GM12864 (cell line): ENCODE measurements at regions not wholly inside any gene's neighbourhood (a gene's known extent, or its start where the extent isn't known, plus 50 kb on each side); places are given as distances from the start of the nearest gene placed in this dataset.
A peak's percentile ranks its signal among the peaks of the same experiment; 100 is the strongest.
"Not testable (repeated sequence)": the region's sequence is repeated elsewhere in the genome, so short reads cannot be mapped to it uniquely, and the experiment has no call there.

Source experiments
- DNase-seq: peaks from one replicate; pipeline ENCODE4 v3.0.0-alpha.2; 2011; ENCODE audit warnings: low read depth
- H3K4me3 ChIP-seq: 2 replicates; pipeline ENCODE4 v1.5.1; 2011; ENCODE audit warnings: mild to moderate bottlenecking, low read depth, low read length, control low read depth
- TF ChIP-seq, protein P1 (sequence below): IDR thresholded peaks from 2 replicates; pipeline ENCODE4 v1.5.1; 2011; ENCODE audit warnings: low read depth, mild to moderate bottlenecking, moderate library complexity, low read length, control low read depth, inconsistent platforms; ENCODE audit errors: missing control alignments

DNA sequence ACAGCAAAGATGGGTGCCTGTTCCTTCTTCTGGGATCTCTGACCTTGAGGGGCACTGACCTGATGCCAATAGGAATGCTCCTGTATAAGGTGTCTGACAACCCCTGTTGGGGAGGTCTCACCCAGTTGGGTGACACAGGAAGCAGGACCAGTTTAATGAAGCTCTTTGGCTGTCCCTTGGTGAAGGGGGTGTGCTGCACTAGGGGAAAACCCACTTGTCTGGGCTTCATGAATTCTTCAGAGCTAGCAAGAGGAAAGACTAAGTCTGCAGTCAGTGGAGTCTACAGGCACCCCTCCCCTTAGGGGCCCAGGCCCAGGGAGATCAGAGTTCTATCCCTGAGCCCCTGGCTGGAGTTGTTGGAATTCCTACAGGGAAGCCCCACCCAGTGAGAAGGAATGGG is 550.8 kb upstream of the CHAC2 start:
- H3K4me3 ChIP-seq, result no peak overlapping the region
- no peak for DNase-seq
- TF ChIP-seq, protein P1, sequence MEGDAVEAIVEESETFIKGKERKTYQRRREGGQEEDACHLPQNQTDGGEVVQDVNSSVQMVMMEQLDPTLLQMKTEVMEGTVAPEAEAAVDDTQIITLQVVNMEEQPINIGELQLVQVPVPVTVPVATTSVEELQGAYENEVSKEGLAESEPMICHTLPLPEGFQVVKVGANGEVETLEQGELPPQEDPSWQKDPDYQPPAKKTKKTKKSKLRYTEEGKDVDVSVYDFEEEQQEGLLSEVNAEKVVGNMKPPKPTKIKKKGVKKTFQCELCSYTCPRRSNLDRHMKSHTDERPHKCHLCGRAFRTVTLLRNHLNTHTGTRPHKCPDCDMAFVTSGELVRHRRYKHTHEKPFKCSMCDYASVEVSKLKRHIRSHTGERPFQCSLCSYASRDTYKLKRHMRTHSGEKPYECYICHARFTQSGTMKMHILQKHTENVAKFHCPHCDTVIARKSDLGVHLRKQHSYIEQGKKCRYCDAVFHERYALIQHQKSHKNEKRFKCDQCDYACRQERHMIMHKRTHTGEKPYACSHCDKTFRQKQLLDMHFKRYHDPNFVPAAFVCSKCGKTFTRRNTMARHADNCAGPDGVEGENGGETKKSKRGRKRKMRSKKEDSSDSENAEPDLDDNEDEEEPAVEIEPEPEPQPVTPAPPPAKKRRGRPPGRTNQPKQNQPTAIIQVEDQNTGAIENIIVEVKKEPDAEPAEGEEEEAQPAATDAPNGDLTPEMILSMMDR, result no peak

DNA sequence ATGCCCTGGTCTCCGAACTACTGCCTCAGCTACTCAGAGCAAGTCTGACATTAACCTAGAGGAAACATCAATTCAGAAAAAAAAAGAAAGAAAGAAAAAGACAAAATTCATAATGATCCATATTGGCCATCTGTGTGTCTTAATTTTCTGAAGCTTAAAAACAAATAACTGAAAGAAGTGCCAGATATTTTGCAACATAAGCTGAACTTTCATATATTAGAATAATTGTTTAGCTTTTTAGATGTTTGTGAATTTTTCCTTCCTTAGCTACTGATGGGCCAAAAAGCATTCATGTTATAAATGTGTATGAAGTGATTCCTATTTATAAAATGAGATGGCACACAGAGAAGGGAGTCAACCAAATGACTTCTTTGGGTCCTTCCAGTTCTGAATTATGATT is 555.0 kb upstream of the CHAC2 start:
- TF ChIP-seq, protein P1, result no peak
- DNase-seq, result no peak
- no peak overlapping the region for H3K4me3 ChIP-seq

DNA sequence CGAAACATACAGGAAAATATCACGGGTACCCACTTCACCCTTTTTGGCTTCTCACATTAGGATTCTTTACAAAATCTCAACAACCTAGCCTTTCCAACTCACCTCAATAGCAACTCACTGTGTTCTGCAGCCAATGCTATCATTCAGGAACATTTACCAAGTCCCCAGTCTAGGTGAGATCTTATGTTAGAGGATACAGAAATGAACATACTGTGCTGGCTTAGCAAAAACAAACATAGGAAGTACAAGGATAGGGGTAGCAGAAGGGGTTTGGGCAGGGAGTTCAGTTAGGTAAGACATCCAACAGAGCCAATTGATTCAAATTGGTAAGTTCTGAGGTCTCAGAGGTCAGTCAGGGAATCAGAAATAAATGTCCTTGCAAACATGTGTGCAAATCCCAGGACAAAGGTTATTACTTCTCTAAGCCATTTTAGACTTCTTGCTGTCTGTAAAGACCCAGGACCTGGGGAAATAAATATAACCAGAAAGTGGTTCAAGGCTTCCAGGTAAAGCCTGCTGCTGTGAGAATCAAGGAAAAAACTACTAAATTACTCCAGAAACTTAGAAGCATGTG is 556.3 kb upstream of the CHAC2 start:
- no peak overlapping the region for H3K4me3 ChIP-seq
- no peak for DNase-seq
- TF ChIP-seq, protein P1, result no peak

DNA sequence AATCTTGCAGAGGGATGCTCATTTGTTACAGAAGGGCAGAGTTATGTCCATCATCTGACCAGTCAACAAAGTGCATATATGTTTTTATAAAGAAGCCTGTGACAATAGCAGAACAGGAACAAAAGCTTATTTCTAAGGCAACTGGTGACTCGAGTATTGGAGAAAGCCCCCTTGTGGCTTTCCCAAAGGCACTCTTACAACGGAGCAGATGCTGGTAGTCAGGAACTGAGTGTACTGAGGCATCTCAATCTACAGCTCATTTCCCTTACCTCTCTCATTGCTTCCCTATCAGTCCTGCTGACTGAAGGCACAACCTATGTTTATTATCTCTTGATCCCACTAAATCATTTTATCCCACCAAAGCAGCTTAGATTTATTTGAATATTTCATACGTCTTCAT is 557.1 kb upstream of the CHAC2 start:
- no peak for DNase-seq
- TF ChIP-seq, protein P1, result peak; percentile 4
- H3K4me3 ChIP-seq, result no peak overlapping the region

DNA sequence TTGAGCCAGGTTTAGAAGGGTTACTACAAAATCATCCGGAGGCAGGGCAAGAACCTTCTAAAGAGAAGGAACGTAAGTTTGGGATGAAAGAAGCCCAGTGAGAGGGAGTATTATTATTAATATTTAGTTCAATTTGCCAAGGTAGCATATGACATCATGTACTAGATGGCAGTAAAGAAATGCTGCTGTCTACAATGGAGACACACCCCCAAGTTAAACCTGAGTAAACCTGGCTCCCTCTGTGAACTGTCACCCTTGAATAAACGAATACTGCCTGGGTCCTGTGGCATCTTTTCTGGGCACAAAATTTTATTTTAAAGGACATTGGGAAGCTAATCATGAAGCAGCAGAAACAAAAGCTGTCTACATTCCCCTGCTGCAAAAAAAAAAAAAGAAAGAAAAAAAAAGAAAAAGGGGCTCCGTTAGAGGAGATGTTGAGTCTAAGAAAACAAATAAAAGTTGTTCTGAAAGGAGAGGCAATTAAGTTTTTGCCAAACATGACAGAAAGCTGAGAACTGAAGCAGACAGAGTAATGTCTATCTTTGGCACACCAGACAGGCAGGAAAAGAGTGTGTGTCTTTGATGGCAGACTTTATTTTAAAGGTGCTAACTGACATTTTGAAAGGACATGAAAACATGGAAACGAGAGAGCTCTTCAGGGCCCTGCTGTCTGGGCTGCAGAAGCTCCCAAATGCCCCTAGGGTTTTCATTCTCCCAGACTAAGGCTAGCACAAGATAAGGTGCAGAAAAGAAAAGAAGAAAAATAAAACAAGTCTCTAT is 557.7 kb upstream of the CHAC2 start:
- DNase-seq, result no peak
- H3K4me3 ChIP-seq, result no peak overlapping the region
- TF ChIP-seq, protein P1, result no peak

DNA sequence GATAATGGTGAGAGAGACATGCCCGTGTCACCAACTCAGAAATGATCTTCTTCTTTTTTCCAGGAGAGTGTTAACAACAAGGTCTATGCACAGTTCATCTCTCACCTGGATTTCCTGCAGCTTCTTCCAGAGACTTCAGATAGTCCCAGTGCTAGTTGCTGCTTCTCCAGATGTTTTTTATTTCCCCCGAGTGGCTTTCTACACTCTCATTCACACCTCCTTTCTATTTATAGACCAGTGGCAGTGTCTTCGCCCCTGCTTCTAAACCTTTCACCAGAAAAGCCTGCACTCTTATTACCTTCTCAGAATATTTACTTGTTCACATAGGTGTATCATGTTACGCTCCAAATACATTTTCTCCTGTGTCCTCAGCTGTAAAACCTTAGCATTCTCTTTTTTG is 558.8 kb upstream of the CHAC2 start:
- DNase-seq, result no peak
- no peak overlapping the region for H3K4me3 ChIP-seq
- TF ChIP-seq, protein P1, result no peak

DNA sequence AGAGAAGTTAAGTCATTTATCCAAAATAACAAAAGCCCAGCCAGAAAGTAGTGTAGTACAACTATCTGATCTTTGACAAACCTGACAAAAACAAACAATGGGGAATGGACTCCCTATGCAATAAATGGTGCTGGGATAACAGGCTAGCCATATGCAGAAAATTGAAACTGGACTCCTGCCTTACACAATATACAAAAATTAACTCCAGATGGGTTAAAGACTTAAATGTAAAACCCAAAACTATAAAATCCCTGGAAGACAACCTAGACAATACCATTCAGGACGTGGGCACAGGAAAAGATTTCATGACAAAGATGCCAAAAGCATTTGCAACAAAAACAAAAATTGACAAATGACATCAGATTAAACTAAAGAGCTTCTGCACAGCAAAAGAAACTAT is 561.4 kb upstream of the CHAC2 start:
- DNase-seq, H3K4me3 ChIP-seq: not testable (repeated sequence)
